GM18519 (cell line): ENCODE measurements at regions not wholly inside any gene's neighbourhood (a gene's known extent, or its start where the extent isn't known, plus 50 kb on each side); places are given as distances from the start of the nearest gene placed in this dataset.
A peak's percentile ranks its signal among the peaks of the same experiment; 100 is the strongest.
"Not testable (repeated sequence)": the region's sequence is repeated elsewhere in the genome, so short reads cannot be mapped to it uniquely, and the experiment has no call there.

Experiments
- ATAC-seq: cut with Tn5 transposase; IDR thresholded peaks from one replicate; pipeline ENCODE4 v1.9.1; 2021; ENCODE audit warnings: mild to moderate bottlenecking, moderate library complexity; ENCODE audit not compliant: unreplicated experiment, low FRiP score

- ATAC-seq: no peak
Observed at GRCh38 chrX:65331371-65331770, 203.2 kb downstream of the LAS1L start.

GRCh38 chrX:65300104-65300809, 234.3 kb downstream of the LAS1L start:
- no peak for ATAC-seq

- ATAC-seq: not testable (repeated sequence)
Observed at GRCh38 chrX:65282905-65283304, 251.7 kb downstream of the LAS1L start.

GRCh38 chrX:65273152-65273551, 261.4 kb downstream of the LAS1L start:
- no peak for ATAC-seq

GRCh38 chrX:65266482-65266881, 268.1 kb downstream of the LAS1L start:
- no peak for ATAC-seq

- ATAC-seq: no peak
Observed at GRCh38 chrX:65253817-65254216, 277.6 kb upstream of the ZC4H2 start.

GRCh38 chrX:65241059-65241721, 264.9 kb upstream of the ZC4H2 start:
- ATAC-seq: no peak

GRCh38 chrX:65203545-65203944, 227.3 kb upstream of the ZC4H2 start:
- no peak for ATAC-seq

GRCh38 chrX:65196758-65197360, 220.6 kb upstream of the ZC4H2 start:
- ATAC-seq: no peak

GRCh38 chrX:65195621-65196020, 219.4 kb upstream of the ZC4H2 start:
- no peak for ATAC-seq

GRCh38 chrX:65194547-65194946, 218.3 kb upstream of the ZC4H2 start:
- no peak for ATAC-seq

GRCh38 chrX:65163325-65163724, 187.1 kb upstream of the ZC4H2 start:
- not testable (repeated sequence) for ATAC-seq

- no peak for ATAC-seq
Observed at GRCh38 chrX:65148232-65148631, 172.0 kb upstream of the ZC4H2 start.

- ATAC-seq: no peak
Observed at GRCh38 chrX:65136424-65136823, 160.2 kb upstream of the ZC4H2 start.

- ATAC-seq: no peak
Observed at GRCh38 chrX:65127842-65128241, 151.6 kb upstream of the ZC4H2 start.

GRCh38 chrX:65098851-65099250, 122.6 kb upstream of the ZC4H2 start:
- no peak for ATAC-seq

GRCh38 chrX:65093658-65094057, 117.4 kb upstream of the ZC4H2 start:
- no peak for ATAC-seq

- no peak for ATAC-seq
Observed at GRCh38 chrX:65073233-65073632, 97.0 kb upstream of the ZC4H2 start.

- ATAC-seq: no peak
Observed at GRCh38 chrX:65072590-65072989, 96.3 kb upstream of the ZC4H2 start.

GRCh38 chrX:65058626-65059025, 82.4 kb upstream of the ZC4H2 start:
- ATAC-seq: not testable (repeated sequence)

- ATAC-seq: no peak
Observed at GRCh38 chrX:65045001-65045400, 68.8 kb upstream of the ZC4H2 start.

- peak; percentile 7 for ATAC-seq
Observed at GRCh38 chrX:65035446-65035770, 59.2 kb upstream of the ZC4H2 start.
